Neural cell (in vitro differentiated cells): ENCODE measurements at regions not wholly inside any gene's neighbourhood (a gene's known extent, or its start where the extent isn't known, plus 50 kb on each side); places are given as distances from the start of the nearest gene placed in this dataset.

Source experiments
- CTCF ChIP-seq: fragments of 450-650 bp; IDR thresholded peaks from 2 replicates; pipeline ENCODE4 v1.5.1; 2014; ENCODE audit warnings: antibody characterized with exemption, mild to moderate bottlenecking, moderate library complexity; ENCODE audit not compliant: poor library complexity, severe bottlenecking
- EZH2 ChIP-seq: fragments of 200-600, 300-800 bp; shearing (Covaris generic), sonication (generic); IDR thresholded peaks from 2 replicates; pipeline ENCODE4 v1.6.1; 2014; ENCODE audit warnings: antibody characterized with exemption, low read length, borderline replicate concordance, mild to moderate bottlenecking; ENCODE audit not compliant: insufficient read depth, poor library complexity, severe bottlenecking
- POLR2AphosphoS5 ChIP-seq: IDR thresholded peaks from 2 replicates; pipeline ENCODE4 v1.6.1; 2012
- RAD21 ChIP-seq: fragments of 450-650 bp; conservative IDR thresholded peaks from 2 replicates; pipeline ENCODE4 v1.6.1; 2014; ENCODE audit warnings: antibody characterized with exemption, mild to moderate bottlenecking, moderate library complexity
- REST ChIP-seq: IDR thresholded peaks from 2 replicates; pipeline ENCODE4 v1.6.1; 2012; ENCODE audit warnings: borderline replicate concordance

- TF ChIP-seq CTCF (no peak), RAD21 (no peak), POLR2AphosphoS5 (no peak), REST (no peak), EZH2 (no peak)
Observed at GRCh38 chr3:105960381-105960780, 91.6 kb upstream of the CBLB start.
